Fibroblast of upper back skin (primary cell): ENCODE measurements at regions not wholly inside any gene's neighbourhood (a gene's known extent, or its start where the extent isn't known, plus 50 kb on each side); places are given as distances from the start of the nearest gene placed in this dataset.

Source experiments
- DNase-seq: peaks from one replicate; pipeline ENCODE4 v3.0.0-alpha.2; 2013

GRCh38 chr18:69349912-69350597 is 50.6 kb upstream of the DOK6 start:
- no peak for DNase-seq
